ENCODE measurements at regions not wholly inside any gene's neighbourhood (a gene's known extent, or its start where the extent isn't known, plus 50 kb on each side); places are given as distances from the start of the nearest gene placed in this dataset.

DNA sequence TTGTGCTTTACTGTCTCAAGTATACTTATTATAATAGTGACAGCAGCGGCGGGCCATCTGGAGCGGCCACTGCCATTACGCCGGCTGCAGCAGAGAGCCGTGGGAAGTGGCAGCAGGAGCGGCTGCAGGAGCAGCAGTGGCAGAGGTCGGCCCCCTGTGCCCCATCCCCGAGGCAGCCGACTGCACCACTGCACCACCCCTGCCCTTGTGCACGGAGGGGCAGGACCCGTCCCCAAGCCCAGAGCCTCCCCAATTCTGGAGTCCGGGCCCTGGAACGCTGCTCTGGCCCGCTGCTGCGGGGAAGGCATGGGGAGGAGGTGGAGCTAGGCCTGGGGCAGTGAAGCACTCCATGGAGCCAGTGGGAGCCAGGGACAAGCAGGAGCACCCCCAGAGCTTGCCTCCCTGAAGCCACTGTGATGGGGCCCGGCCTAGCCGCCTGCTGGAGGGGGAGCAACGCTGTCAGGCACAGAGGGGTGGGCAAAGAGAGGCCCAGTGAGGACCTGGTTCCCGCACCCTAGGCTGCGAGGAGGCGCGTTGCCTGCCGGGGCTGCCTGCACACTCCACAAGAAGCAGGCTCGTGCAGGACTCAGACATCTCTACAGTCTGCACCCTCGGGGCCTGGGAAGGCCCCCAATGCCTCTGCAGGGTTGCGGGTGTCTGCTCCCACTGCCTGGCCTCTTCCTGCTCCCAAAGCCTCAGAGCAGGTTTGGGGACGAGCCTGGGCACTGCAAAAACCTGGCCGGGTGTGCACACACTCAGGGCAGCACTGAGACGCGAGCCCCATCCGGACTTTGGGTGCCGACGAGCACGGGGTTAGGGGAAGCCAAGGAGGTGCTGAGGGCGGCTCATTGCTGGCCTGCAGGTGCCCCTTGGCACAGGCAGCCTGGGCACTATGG is 74.2 kb upstream of the RASSF8 start:
- Histone ChIP-seq H3K4me3 (ENCODE audit: low read depth in 1 of 2, low read length in 2 of 2) (no peak overlapping the region), H2AFZ (ENCODE audit: low read depth, low read length) (no peak overlapping the region), H3K9ac (ENCODE audit: low read depth, low read length) (no peak overlapping the region), H4K20me1 (ENCODE audit: insufficient read depth, low read length) (no peaks in the 10 kb centered on the region), H3K27ac (ENCODE audit: low read length) (no peak overlapping the region), H3K4me2 (ENCODE audit: insufficient read depth, low read length) (no peak overlapping the region), H3K79me2 (ENCODE audit: insufficient read depth, low read length) (no peaks in the 10 kb centered on the region), H3K27me3 (ENCODE audit: insufficient read depth, low read length, poor library complexity) (peaks cover 3% of the 10 kb centered on the region), H3K9me3 (ENCODE audit: insufficient read depth, low read length, severe bottlenecking) (no peaks in the 10 kb centered on the region), H3K4me1 (ENCODE audit: insufficient read depth, low read length) (no peaks in the 10 kb centered on the region), H3K36me3 (ENCODE audit: insufficient read depth, low read length) (no peaks in the 10 kb centered on the region)
- TF ChIP-seq EZH2 (IDR thresholded peaks at IDR 0.05; ENCODE audit: borderline replicate concordance, low read depth, low read length, severe bottlenecking), result no peak
- TF ChIP-seq, protein P1, sequence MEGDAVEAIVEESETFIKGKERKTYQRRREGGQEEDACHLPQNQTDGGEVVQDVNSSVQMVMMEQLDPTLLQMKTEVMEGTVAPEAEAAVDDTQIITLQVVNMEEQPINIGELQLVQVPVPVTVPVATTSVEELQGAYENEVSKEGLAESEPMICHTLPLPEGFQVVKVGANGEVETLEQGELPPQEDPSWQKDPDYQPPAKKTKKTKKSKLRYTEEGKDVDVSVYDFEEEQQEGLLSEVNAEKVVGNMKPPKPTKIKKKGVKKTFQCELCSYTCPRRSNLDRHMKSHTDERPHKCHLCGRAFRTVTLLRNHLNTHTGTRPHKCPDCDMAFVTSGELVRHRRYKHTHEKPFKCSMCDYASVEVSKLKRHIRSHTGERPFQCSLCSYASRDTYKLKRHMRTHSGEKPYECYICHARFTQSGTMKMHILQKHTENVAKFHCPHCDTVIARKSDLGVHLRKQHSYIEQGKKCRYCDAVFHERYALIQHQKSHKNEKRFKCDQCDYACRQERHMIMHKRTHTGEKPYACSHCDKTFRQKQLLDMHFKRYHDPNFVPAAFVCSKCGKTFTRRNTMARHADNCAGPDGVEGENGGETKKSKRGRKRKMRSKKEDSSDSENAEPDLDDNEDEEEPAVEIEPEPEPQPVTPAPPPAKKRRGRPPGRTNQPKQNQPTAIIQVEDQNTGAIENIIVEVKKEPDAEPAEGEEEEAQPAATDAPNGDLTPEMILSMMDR (IDR thresholded peaks at IDR 0.05; ENCODE audit: borderline replicate concordance, extremely low read depth, low read length, poor library complexity, severe bottlenecking), result no peak
- DNase-seq (no peak), ATAC-seq (ENCODE audit: insufficient read depth, low read depth) (no peak)

DNA sequence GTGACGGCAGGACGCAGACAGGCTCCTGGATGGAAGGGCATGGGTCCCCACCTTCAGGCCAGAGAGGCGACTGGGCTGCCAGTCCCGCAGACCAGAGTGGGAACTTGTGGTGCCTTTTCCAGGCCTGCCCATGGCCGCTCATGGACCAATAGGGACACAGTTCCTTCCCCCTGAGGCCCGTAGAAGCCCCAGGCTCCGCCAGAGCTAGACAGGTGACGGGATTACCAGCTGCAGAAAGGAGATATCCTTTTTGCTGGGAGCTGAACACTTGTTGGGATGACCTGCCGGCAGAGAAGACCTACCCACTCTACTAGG is 73.6 kb upstream of the RASSF8 start:
- Histone ChIP-seq H3K4me2 (ENCODE audit: insufficient read depth, low read length) (no peak overlapping the region), H3K36me3 (ENCODE audit: insufficient read depth, low read length) (no peaks in the 10 kb centered on the region), H3K9me3 (ENCODE audit: insufficient read depth, low read length, severe bottlenecking) (no peaks in the 10 kb centered on the region), H3K27me3 (ENCODE audit: insufficient read depth, low read length, poor library complexity) (peaks cover 3% of the 10 kb centered on the region), H3K27ac (ENCODE audit: low read length) (no peak overlapping the region), H3K79me2 (ENCODE audit: insufficient read depth, low read length) (no peaks in the 10 kb centered on the region), H3K9ac (ENCODE audit: low read depth, low read length) (no peak overlapping the region), H4K20me1 (ENCODE audit: insufficient read depth, low read length) (no peaks in the 10 kb centered on the region), H3K4me1 (ENCODE audit: insufficient read depth, low read length) (no peaks in the 10 kb centered on the region), H3K4me3 (ENCODE audit: low read depth in 1 of 2, low read length in 2 of 2) (no peak overlapping the region), H2AFZ (ENCODE audit: low read depth, low read length) (no peak overlapping the region)
- TF ChIP-seq, protein P1 (IDR thresholded peaks at IDR 0.05; ENCODE audit: borderline replicate concordance, extremely low read depth, low read length, poor library complexity, severe bottlenecking), result no peak
- no peak for TF ChIP-seq EZH2 (IDR thresholded peaks at IDR 0.05; ENCODE audit: borderline replicate concordance, low read depth, low read length, severe bottlenecking)
- ATAC-seq (ENCODE audit: insufficient read depth, low read depth) (no peak), DNase-seq (no peak)

DNA sequence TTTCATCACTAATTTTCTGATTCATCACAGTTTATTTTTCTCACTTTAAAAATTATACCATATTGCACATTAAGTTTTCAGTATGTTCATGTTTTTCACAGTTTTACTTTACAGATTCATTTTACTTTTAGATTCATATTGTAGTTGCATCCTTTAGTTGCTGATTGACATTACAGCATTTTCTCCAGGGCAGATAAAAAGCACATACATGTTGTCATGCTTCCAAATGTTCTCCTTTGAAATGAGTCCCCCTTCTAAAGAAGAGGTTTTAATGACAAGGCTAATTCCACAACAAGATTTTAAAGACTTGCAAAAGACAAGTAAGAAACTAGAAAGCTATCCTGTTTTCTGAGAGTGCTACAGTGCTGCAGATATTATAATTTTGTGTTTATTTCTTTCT is 72.1 kb upstream of the RASSF8 start:
- no peak overlapping the region for H3K27ac ChIP-seq (ENCODE audit: low read length)

More for the DNA sequence above, 72.1 kb upstream of the RASSF8 start:
- TF ChIP-seq EZH2 (IDR thresholded peaks at IDR 0.05; ENCODE audit: borderline replicate concordance, low read depth, low read length, severe bottlenecking), result no peak
- TF ChIP-seq, protein P1 (IDR thresholded peaks at IDR 0.05; ENCODE audit: borderline replicate concordance, extremely low read depth, low read length, poor library complexity, severe bottlenecking), result no peak
- no peak overlapping the region for H3K4me3 ChIP-seq (ENCODE audit: low read depth in 1 of 2, low read length in 2 of 2)
- ATAC-seq (ENCODE audit: insufficient read depth, low read depth) (no peak), DNase-seq (no peak)
- H3K36me3 ChIP-seq (ENCODE audit: insufficient read depth, low read length), result no peaks in the 10 kb centered on the region
- H4K20me1 ChIP-seq (ENCODE audit: insufficient read depth, low read length), result no peaks in the 10 kb centered on the region
- H3K79me2 ChIP-seq (ENCODE audit: insufficient read depth, low read length), result no peaks in the 10 kb centered on the region
- no peak overlapping the region for H3K9ac ChIP-seq (ENCODE audit: low read depth, low read length)
- H3K4me2 ChIP-seq (ENCODE audit: insufficient read depth, low read length), result no peak overlapping the region
- H3K27me3 ChIP-seq (ENCODE audit: insufficient read depth, low read length, poor library complexity), result peaks cover 3% of the 10 kb centered on the region
- no peak overlapping the region for H2AFZ ChIP-seq (ENCODE audit: low read depth, low read length)
- no peaks in the 10 kb centered on the region for H3K4me1 ChIP-seq (ENCODE audit: insufficient read depth, low read length)
- H3K9me3 ChIP-seq (ENCODE audit: insufficient read depth, low read length, severe bottlenecking), result no peaks in the 10 kb centered on the region

All from DND-41 (cell line).